Activated naive CD8-positive, alpha-beta T cell treated with anti-CD3 and anti-CD28 coated beads, Interleukin-2, amount 50 U/mL, for 24 hours (primary cell): ENCODE measurements at regions not wholly inside any gene's neighbourhood (a gene's known extent, or its start where the extent isn't known, plus 50 kb on each side); places are given as distances from the start of the nearest gene placed in this dataset.
"Not testable (repeated sequence)": the region's sequence is repeated elsewhere in the genome, so short reads cannot be mapped to it uniquely, and the experiment has no call there.

Experiments used
- ATAC-seq: fragments of 150-1000 bp; cut with Tn5 transposase; one replicate; pipeline ENCODE4 v1.10.0; 2021
- DNase-seq: peaks from one replicate; pipeline ENCODE4 v3.0.0; 2021
- H3K27ac Mint-ChIP-seq: one replicate; pipeline ENCODE4 v1.8.0; 2021; ENCODE audit warnings: mild to moderate bottlenecking, mixed read lengths
- H3K27me3 Mint-ChIP-seq: one replicate; pipeline ENCODE4 v1.8.0; 2021; ENCODE audit warnings: mixed read lengths
- H3K36me3 Mint-ChIP-seq: one replicate; pipeline ENCODE4 v1.8.0; 2021; ENCODE audit warnings: low read depth, mixed read lengths
- H3K4me1 Mint-ChIP-seq: one replicate; pipeline ENCODE4 v1.8.0; 2021; ENCODE audit warnings: mixed read lengths
- H3K4me3 Mint-ChIP-seq: one replicate; pipeline ENCODE4 v1.8.0; 2021; ENCODE audit warnings: mild to moderate bottlenecking, moderate library complexity, mixed read lengths
- H3K9me3 Mint-ChIP-seq: one replicate; pipeline ENCODE4 v1.8.0; 2021; ENCODE audit warnings: mixed read lengths

DNA sequence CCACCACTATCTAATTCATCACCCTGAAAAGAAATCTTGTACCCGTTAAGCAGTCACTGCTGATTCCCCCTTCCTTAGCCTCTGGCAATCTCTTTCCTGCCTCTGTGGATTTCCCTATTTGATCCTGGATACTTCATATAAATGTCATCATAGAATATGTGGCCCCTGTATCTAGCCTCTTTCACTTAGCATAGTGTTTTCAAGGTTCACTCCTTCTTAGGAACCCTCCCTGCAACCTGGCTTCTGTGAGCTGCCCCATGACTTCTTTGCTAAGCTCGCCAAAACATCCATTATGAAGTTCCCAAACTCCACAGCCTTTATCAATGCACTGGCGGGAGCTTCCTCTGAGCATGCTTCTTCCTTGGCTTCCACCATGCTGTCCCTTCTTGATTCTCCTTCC lies 70.8 kb upstream of the PDZD8 start:
- DNase-seq = no peak
- Mint-ChIP-seq H3K27ac (no peak overlapping the region), H3K36me3 (no peaks in the 10 kb centered on the region), H3K4me1 (no peaks in the 10 kb centered on the region), H3K4me3 (no peak overlapping the region), H3K9me3 (peaks cover 16% of the 10 kb centered on the region), H3K27me3 (peaks cover 17% of the 10 kb centered on the region)
- ATAC-seq = no peak

DNA sequence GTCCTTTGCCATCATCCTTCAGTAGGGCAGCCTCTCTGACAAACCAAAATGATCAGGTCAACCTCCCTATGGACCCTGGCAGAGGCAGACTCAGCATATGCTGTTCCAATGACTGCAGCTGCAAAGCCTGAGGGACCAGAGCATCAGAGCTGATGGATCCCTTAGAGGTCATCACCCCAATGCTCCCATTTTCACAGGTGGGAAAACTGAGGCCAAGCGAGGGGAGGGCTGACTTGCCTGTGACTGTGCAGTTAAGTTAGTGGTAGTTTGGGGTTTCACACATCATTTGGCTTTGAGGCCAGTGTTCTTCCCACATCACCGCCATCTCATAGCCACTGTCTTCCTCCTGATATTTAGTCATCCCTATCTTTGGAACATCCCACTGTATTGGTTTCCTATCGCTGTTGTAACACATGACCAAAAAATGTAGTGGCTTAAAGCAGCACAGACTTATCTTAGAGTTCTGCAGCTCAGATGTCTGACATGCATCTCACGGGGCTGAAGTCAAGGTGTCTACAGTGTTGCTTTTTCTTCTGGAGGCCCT lies 69.3 kb upstream of the PDZD8 start:
- Mint-ChIP-seq H3K4me3 (no peak overlapping the region), H3K27ac (no peak overlapping the region), H3K4me1 (no peaks in the 10 kb centered on the region), H3K27me3 (peaks cover 18% of the 10 kb centered on the region), H3K9me3 (peaks cover 16% of the 10 kb centered on the region), H3K36me3 (no peaks in the 10 kb centered on the region)
- no peak for ATAC-seq
- no peak for DNase-seq

DNA sequence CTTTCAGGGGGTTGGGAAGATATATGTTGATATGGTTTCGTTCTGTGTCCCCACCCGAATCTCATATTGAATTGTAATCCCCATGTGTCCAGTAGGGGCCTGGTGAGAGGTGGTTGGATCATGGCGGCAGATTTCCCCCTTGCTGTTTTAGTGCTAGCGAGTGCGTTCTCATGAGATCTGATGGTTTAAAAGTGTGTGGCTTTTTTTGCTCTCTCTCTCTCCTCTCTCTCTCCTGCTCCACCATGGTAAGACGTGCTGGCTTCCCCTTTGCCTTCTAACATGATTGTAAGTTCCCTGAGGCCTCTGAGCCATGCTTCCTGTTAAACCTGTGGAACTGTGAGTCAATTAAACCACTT lies 68.4 kb upstream of the PDZD8 start:
- Mint-ChIP-seq H3K9me3 (peaks cover 16% of the 10 kb centered on the region), H3K4me3 (no peak overlapping the region), H3K4me1 (no peaks in the 10 kb centered on the region), H3K27me3 (peaks cover 19% of the 10 kb centered on the region), H3K27ac (no peak overlapping the region), H3K36me3 (no peaks in the 10 kb centered on the region)
- DNase-seq (no peak), ATAC-seq (no peak)

DNA sequence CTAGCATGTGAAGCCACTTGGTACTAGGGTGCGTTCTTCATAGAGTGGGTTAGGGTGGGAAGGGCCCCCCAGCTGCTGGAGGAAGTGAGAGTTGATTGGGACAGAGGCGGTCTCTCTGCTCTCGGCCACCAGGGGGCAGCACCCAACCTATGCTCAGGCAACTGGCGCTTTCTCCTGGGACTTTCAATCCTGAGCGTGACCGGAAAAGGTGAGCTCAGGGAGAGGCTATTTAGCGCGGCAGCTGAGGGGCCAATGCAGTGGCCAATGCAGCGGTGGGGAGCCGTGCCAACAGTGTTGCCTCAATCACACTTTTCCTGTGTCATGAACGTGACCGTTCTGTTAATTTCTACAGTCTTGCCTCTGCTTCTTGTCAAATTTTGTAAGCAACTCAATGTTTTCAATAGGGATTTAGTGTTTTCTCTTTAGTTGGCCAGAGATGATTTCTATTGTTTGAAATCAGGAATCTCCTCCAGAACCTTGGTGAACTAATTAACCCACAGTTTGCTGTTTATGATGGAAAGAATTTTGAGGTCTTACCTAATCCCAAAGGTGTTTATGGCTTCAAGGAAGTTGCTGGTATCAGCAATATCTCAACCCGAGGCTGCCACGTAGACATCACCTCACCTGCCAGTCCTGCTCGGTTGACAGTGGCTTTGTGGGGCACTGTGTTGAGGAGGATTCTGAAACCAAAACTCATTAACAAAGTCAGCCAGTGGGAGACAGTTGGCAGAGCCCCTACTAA lies 67.9 kb upstream of the PDZD8 start:
- Mint-ChIP-seq H3K36me3 (no peaks in the 10 kb centered on the region), H3K4me3 (no peak overlapping the region), H3K27me3 (peaks cover 18% of the 10 kb centered on the region), H3K4me1 (no peaks in the 10 kb centered on the region), H3K9me3 (peaks cover 16% of the 10 kb centered on the region), H3K27ac (no peak overlapping the region)
- DNase-seq (peak; percentile 63), ATAC-seq (peak; percentile 54)

DNA sequence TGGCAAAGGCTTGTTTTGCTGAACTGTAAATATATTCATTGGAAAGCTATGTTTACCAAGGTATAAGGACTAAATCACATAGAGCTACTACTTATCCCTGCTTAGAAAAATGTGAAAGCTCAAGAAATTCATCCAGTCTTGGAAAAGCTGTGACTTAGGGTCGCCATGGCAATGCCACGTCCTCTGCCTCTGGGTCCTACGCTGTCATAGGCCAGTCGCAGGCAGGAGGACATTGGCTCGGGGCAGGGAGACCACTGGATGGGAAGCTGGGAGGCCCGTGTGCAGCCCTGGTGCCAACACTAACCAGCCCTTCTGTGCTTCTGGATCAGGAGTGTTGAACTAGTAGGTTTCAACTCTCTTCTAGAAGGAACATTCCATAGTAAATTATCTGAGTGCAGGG lies 67.3 kb upstream of the PDZD8 start:
- Mint-ChIP-seq H3K9me3 (peaks cover 16% of the 10 kb centered on the region), H3K27ac (no peak overlapping the region), H3K4me1 (no peaks in the 10 kb centered on the region), H3K27me3 (peaks cover 18% of the 10 kb centered on the region), H3K36me3 (no peaks in the 10 kb centered on the region), H3K4me3 (no peak overlapping the region)
- DNase-seq (no peak), ATAC-seq (no peak)

DNA sequence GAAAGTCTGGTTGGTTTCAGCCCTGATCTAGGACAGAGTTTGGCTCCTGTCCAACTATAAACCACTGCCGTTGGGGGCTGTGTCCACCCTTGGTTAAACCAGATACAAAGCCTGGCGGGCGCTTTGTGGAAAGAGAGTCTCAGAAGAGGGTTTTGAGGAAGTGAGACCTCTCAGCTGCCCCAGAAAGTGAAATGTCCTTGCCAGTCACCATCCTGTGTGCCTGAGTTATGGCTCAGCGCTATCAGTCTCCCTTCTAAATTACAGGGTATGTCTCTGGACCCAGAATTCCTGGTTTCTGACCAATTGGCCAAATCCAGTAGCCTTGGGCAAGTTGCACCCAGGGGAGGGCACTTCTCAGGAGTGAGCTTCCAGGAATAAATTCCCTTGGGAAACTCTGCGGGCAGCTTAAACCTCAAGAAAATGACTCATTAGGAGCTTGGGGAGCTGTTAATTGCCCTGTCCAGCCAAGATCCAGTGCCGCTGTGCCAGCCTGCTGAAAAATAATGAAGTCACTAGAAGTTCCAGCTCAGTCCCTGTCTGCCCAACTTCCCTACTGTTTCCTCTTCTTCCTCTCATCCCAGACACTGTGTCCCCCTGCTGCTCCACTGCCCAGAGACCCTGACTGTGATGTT lies 66.7 kb upstream of the PDZD8 start:
- H3K4me3 Mint-ChIP-seq = no peak overlapping the region
- DNase-seq (no peak), ATAC-seq (no peak)
- no peak overlapping the region for H3K27ac Mint-ChIP-seq
- no peaks in the 10 kb centered on the region for H3K4me1 Mint-ChIP-seq
- peaks cover 18% of the 10 kb centered on the region for H3K27me3 Mint-ChIP-seq
- peaks cover 16% of the 10 kb centered on the region for H3K9me3 Mint-ChIP-seq
- H3K36me3 Mint-ChIP-seq = no peaks in the 10 kb centered on the region

DNA sequence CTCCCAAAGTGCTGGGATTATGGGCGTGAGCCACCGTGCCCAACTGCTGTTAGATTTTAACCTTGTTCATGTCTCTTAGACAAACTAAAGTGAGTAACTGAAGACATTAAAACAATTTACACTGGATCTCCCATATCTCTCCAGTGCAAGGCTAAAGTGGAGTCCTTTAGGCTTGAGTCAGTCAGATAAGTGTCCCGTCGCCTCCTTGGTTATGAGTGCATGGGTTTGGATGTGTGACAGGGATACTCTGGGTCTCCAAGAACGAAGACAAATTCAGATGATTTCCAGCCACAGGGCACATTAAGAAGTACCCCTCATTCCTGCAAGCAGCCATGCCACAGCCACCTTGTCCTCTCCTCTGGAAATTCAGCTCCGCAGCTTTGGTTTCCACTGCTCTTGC lies 66.1 kb upstream of the PDZD8 start:
- DNase-seq (no peak), ATAC-seq (no peak)
- Mint-ChIP-seq H3K27me3 (peaks cover 21% of the 10 kb centered on the region), H3K27ac (no peak overlapping the region), H3K36me3 (no peaks in the 10 kb centered on the region), H3K4me3 (no peak overlapping the region), H3K9me3 (peaks cover 14% of the 10 kb centered on the region), H3K4me1 (no peaks in the 10 kb centered on the region)

DNA sequence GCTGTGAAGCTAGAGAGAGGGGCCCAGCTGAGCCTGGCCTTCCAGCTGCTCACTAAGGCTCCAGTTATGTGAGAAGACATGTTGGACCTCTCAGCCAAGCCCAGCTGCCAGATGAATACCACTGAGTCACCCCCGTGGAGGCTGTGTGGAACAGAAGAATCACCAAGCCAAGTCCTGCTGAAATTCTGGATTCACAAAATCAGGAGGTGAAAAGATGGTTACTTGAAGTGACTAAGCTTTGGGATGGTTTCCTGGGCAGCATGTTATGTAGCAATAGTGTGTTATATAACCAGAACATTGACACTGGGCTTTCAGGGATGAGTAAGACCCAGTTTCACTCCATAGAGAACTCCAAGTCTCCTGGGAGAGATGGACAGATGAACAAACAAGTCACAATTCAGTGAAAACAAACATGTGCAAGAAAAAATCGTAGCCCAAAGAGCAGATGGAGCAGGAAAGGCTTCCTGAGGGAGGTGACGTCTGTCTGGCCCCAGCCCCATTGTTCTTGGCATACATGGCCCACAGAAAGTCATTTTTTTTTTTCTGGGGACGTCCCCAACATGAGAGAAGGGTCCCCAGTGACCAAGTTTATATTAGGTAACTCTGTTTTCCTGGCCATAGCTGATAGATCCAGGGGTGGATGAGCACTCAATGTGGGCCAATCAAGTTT lies 64.1 kb upstream of the PDZD8 start:
- ATAC-seq (no peak), DNase-seq (no peak)
- peaks cover 25% of the 10 kb centered on the region for H3K27me3 Mint-ChIP-seq
- H3K9me3 Mint-ChIP-seq = no peaks in the 10 kb centered on the region
- no peak overlapping the region for H3K4me3 Mint-ChIP-seq
- no peaks in the 10 kb centered on the region for H3K36me3 Mint-ChIP-seq
- no peak overlapping the region for H3K27ac Mint-ChIP-seq
- H3K4me1 Mint-ChIP-seq = no peaks in the 10 kb centered on the region

DNA sequence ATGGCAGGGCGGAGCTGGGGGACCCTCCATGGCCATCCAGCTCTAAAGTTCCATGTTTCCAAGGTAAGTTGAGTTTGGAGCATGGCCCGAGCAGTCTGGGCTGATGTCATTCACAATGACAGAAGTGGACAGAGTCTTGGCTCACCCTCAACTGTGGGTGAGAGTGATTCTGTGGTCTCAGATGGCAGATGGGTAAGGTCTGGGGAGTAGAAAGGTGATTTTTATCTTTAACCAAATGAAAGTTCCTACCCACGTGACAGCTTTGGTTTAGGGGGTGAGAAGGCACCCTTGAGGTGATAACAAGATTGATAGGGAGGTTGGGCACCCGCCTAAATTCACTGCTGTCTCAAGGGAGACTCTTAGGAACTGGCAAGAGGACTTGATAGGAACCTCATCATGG lies 57.6 kb upstream of the PDZD8 start:
- ATAC-seq = peak; percentile 36
- H3K9me3 Mint-ChIP-seq = no peaks in the 10 kb centered on the region
- H3K4me1 Mint-ChIP-seq = no peaks in the 10 kb centered on the region
- H3K4me3 Mint-ChIP-seq = no peak overlapping the region
- H3K27me3 Mint-ChIP-seq = peaks cover 23% of the 10 kb centered on the region
- no peak for DNase-seq
- H3K27ac Mint-ChIP-seq = no peak overlapping the region
- no peaks in the 10 kb centered on the region for H3K36me3 Mint-ChIP-seq

DNA sequence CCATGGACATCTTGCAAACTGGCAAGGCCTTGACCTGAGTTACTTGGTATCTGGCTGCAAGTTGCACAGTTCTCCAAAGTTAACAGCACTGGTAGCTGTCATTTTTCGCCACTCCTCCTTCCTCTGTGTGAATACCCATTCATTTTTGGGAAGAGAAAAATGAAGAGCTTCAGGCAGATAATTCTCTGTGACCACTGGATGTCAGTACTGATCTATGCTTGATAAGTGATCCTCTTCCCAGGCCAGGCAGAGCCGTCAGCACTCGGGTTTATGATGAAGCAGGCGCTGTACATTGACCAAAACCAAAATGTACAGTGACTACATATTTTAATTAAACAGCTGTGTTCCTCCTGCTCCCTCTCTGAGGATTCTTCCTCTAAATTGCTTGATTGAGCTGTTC lies 55.9 kb upstream of the PDZD8 start:
- Mint-ChIP-seq H3K27ac (no peak overlapping the region), H3K9me3 (no peaks in the 10 kb centered on the region), H3K4me3 (no peak overlapping the region), H3K4me1 (no peaks in the 10 kb centered on the region), H3K27me3 (peaks cover 20% of the 10 kb centered on the region), H3K36me3 (no peaks in the 10 kb centered on the region)
- no peak for ATAC-seq
- no peak for DNase-seq

DNA sequence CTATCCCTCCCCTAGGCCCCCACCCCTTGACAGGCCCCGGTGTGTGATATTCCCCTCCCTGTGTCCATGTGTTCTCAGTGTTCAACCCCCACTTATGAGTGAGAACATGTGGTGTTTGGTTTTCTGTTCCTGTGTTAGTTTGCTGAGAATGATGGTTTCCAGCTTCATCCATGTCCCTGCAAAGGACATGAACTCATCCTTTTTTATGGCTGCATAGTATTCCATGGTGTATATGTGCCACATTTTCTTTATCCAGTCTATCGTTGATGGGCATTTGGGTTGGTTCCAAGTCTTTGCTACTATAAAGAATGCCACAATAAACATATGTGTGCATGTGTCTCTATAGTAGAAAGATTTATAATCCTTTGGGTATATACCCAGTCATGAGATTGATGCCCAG lies 55.3 kb upstream of the PDZD8 start:
- H3K27me3 Mint-ChIP-seq = peaks cover 20% of the 10 kb centered on the region
- H3K4me3 Mint-ChIP-seq, ATAC-seq, H3K4me1 Mint-ChIP-seq, H3K9me3 Mint-ChIP-seq, H3K36me3 Mint-ChIP-seq, H3K27ac Mint-ChIP-seq, DNase-seq: not testable (repeated sequence)

DNA sequence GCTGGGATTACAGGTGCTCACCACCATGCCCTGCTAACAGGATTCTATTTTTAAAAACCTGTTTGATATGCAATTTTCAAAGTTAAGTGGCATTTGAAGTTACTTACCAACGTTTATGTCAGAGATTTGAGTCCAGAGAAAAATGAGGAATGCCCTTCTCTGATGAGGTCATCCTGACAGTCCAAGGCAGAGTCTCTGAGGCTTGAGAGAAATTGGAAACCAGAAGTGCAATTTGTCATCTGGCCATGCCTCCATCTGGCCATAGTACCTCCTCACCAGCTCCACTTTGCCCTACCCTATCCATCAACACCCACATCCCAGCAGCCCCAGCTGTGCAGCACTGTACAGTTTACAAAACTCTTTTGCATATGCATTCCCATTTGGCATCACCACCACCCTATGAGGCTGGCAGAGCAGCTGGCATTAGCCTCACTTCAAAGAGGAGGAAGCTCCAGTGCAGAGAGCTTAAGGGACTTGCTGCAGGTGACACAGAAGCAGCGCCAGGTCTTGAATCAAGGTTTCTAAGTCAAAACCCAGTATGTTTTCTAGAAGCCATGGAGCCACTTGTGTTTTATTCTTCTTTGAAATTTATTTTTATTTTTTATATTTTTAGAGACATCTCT lies 54.5 kb upstream of the PDZD8 start:
- no peak for DNase-seq
- ATAC-seq = no peak
- no peaks in the 10 kb centered on the region for H3K4me1 Mint-ChIP-seq
- H3K27ac Mint-ChIP-seq = no peak overlapping the region
- no peaks in the 10 kb centered on the region for H3K9me3 Mint-ChIP-seq
- H3K4me3 Mint-ChIP-seq = no peak overlapping the region
- peaks cover 15% of the 10 kb centered on the region for H3K27me3 Mint-ChIP-seq
- no peaks in the 10 kb centered on the region for H3K36me3 Mint-ChIP-seq

DNA sequence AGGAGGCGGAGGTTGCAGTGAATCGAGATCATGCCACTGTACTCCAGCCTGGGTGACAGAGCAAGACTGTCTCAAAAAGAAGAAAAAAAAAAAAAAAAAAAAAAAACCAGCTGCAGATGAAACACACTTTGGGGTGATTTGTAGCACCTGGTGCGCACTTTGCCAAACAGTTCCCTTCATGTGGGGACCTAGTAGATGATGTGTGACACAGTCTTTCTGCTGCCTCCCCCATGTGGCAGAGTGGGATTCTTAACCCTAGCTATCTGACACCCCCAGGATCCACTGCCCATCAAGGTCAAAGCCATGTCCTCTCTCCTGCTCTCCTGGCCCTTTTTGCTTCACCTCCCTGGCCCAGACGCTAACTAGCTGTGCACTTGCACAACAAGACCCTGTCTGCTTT lies 52.1 kb upstream of the PDZD8 start:
- Mint-ChIP-seq H3K36me3 (no peaks in the 10 kb centered on the region), H3K9me3 (no peaks in the 10 kb centered on the region), H3K4me3 (no peak overlapping the region), H3K27me3 (no peaks in the 10 kb centered on the region), H3K4me1 (no peaks in the 10 kb centered on the region), H3K27ac (no peak overlapping the region)
- ATAC-seq (no peak), DNase-seq (no peak)

DNA sequence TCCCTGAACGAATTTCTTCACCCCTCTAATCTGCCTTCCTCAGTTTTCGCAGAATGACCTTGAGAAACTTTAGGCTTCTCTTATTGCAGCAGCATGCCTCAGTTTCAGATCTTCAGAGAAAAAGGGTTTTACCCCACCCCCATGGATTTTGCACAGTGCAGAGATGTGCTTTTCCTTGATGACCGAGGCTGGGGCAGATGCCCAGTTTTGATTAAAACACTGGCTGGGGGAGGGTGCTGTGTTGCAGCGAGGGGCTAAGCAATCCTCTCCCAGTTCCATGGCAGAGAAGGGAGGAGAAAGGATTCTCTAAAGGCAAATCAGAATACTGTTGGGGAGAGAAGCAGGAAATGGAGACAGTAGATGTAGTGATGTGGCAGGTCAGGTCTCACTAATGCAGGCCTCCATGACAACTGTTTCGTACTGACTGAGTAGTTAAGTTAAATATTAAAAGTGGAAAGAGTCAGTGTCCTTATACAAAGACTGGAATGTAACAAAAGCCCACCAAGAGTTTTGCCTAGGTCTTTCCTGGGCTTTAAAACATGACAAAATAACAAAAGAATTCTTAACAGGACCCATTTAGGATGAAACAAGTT lies 50.8 kb upstream of the PDZD8 start:
- H3K9me3 Mint-ChIP-seq = no peaks in the 10 kb centered on the region
- H3K27me3 Mint-ChIP-seq = peaks cover 2% of the 10 kb centered on the region
- no peak for DNase-seq
- no peak overlapping the region for H3K4me3 Mint-ChIP-seq
- no peak overlapping the region for H3K27ac Mint-ChIP-seq
- H3K36me3 Mint-ChIP-seq = no peaks in the 10 kb centered on the region
- ATAC-seq = no peak
- no peaks in the 10 kb centered on the region for H3K4me1 Mint-ChIP-seq
